Inflammatory macrophage (primary cell): ENCODE measurements at regions not wholly inside any gene's neighbourhood (a gene's known extent, or its start where the extent isn't known, plus 50 kb on each side); places are given as distances from the start of the nearest gene placed in this dataset.
A peak's percentile ranks its signal among the peaks of the same experiment; 100 is the strongest.

Experiments used
- DNase-seq, 2 donors: peaks; one replicate each; pipeline ENCODE4 v3.0.0-alpha.2; 2020 to 2022

DNA sequence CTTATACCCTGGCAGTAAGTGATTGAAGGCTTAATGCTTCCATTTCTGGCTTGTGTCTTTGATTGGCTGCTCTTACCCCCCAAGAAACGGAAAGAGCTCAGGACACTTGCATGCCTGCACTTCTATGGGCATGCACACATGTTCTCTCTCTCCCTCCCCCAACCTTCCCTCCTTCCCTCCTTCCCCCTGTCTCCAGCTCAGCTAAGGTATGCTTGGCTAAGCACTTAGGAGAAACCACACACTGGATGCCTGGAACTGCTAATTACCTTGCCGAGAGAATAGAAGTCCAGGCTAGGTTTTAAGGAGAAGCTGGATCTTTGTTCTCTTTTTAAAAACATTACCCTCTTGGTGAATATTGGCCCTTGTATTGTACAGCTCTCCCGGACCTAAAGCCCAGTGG, 1072.8 kb upstream of the TMEM132C start:
- DNase-seq = no peak

DNA sequence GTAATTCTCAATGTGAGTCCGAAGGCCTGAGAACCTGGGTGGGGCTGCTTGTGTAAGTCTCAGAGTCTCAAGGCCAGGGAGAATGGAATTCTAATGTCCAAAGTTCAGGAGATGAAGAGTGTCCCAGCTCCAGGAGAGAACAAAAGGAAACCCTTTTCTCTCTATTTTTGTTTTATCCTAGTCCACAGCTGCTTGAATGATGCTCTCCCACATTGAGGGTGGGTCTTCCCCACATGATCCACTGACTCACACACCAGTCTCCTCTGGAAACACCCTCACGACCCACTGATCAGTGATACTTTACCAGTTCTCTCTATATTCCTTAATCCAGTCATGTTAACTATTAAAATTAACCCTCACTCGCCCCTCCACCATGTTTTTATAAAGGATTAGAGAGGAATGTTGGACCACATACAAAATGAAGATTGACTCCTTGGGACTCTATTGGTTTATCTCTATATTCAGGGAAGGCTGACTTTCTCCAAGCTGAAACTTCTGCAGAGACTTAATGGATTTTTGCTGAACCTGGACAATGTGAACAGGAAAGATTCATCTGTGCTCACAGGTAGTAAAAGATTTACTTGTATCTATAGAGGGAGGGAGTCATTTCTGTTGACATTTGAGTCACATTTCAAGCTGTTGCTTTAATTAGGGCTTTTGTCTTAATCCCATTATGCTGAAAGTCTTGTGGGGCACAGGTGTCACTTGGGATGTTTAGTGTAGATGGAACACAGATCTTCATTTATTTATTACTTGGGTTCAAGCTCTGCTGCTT, 1061.0 kb upstream of the TMEM132C start:
- no peak for DNase-seq

DNA sequence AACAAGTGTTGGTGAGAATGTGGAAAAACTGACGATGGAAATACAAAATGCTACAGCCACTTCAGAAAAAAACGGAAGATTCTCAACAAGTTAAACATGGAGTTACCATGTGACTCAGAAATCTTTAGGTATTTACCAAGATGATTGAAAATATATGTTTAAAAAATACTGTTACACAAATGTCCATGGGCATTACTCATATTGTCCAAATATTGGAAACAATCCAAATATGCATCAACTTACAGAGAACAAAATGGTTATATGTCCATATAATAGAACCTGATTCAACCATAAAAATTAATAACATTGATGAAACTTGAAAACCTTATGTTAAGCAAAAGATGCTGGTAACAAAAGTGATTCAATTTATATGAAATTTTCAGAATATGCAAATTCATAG, 1057.7 kb upstream of the TMEM132C start:
- DNase-seq = no peak

DNA sequence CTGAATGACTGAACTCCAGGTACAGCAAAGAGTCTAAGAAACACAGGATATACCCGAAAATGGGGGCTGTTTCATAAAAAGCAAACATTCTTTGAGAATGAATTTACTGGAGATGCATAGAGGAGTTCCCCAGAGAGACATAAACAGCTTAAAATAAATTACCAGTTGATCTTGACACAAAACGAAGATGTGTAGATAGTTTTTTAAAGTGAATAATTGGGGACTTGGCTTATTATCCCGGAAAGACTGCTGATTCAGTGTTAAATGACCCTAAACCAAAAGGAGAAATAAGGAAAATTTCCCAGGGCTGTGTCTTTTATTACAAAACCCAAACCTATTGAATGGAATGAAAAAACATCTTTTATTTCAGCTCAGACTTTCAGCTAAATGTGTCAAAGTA, 1052.8 kb upstream of the TMEM132C start:
- DNase-seq = no peak

DNA sequence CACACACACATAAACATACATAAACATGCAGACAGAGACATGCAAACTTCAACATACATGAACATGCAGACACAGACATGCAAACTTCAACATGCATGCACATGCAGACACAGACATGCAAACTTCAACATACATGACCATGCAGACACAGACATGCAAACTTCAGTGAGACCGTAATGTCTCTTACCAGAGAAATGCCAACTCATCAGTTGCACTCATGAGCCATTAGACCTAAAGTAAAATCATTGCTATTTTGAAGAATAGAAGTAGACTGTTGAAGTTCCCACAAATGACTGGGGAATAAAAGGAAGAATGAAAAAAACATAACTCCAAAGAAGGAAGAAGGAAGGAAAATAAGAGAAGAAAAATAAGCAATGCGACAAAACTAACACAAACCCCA, 1044.0 kb upstream of the TMEM132C start:
- DNase-seq = no peak

- no peak for DNase-seq
Measured at GRCh38 chr12:127223731-127224130, 1043.2 kb upstream of the TMEM132C start.

GRCh38 chr12:127230843-127231260, 1036.1 kb upstream of the TMEM132C start:
- DNase-seq = peak; percentile 56 to 65

DNA sequence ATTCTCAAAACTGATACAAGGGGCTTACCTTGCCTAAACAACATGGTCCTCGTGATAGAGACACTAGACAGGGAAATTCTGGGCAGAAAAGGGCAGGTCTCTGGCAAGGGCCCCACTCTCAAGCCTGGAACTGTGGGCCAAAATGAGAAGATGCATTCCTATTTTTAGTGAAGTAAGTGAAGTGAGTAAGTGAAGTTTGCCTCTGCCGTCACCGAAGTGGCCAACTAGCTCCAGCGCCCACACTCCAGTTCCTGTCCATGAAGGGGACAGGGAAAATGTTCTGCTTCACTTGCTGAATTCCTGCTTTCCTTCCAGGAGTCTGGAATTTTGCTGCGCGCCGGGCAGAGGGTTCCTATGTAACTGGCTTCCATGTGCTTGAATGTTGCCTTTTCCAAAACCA, 1035.6 kb upstream of the TMEM132C start:
- DNase-seq = peak in 1 of 2 donors; percentile 16

DNA sequence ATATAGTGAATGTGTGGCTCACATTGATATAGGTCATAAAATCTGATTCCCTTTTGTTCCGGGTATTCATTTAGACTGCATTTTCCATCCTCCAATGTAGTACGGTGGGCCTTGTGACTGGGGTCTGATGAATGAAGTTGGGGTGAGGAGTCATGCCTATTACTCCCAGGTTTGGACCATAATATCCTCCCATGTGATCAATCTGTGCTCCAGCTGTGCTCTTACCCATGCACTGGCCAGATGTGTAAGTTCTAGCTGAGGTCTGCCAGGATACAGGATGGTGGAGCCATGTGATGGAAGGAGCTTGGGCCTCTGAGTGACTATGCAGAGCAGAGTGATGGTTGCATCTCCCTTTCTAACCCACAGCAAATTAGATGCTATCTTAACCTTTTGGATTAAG, 1034.0 kb upstream of the TMEM132C start:
- no peak for DNase-seq

DNA sequence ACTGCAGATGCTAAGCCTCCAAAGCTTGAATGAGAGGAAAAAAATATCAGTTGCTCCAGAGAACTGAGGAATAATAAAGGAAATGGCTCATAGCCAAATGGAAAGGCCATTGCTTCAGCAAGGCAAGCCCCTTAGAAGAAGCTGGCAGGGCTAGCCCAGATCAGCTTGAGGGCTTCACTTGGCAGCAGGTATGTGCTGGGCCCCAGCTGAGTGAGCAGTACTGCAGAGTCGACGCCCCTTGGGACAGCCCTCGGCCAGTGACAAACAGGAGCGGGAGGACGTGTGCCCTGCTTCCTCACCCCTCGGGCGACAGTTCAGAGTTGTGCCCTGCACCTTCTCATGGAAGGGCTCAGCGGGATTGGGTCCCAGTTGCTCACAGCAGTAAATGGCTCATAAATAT, 1031.2 kb upstream of the TMEM132C start:
- no peak for DNase-seq

DNA sequence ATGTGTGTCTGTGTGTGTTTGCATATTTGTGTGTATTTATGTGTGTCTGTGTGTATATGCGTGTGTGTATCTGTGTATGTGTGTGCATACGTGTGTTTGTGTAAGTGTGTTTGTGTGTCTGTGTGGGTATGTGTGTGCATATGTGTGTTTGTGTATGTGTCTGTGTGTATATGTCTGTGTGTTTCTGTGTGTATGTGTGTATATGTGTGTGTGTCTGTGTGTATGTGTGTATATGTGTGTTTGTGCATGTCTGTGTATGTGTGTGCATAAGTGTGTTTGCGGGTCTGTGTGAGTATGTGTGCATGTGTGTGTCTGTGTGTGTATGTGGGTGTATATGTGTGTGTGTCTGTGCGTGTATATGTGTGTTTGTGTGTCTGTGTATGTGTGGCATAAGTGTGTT, 1030.5 kb upstream of the TMEM132C start:
- no peak for DNase-seq

DNA sequence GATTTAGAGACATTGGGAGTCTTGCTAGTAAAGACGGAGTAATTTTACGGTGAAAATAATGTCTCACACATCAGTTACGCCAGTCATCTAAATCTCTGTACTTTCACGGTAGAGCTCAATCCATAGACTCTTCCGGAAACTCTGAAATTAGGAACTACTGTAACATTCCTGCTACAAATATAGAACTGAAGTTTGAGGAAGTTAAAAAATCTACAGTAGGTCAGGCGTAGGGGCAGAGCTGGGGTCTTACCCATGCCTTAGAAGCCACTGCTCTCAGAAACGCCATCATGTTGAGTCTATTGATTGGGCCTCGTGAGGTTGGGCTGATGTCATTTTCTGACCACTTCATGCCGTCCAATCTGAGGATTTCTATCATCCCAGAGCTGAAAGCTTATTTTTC, 1029.8 kb upstream of the TMEM132C start:
- peak; percentile 45 to 58 for DNase-seq

DNA sequence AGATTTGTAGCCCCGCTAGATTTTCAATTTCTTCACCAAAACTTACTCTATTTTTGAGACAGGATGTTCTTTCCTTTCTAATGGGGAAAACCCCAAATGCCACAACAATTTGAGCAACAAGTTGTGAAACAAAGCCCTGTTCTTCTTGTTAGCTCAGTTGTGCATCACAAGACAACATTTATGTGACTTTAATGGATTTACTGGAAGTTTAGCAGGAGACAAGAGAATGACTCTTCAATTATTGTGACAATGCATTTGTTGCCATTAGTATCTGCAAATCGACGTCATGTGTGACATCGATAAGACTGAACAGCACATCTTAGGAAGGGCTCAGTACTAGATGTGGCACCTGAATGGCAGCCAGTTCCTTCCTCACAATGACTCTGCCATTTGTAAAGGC, 1028.9 kb upstream of the TMEM132C start:
- peak; percentile 65 to 78 for DNase-seq

GRCh38 chr12:127239781-127240180, 1027.2 kb upstream of the TMEM132C start:
- DNase-seq = no peak

DNA sequence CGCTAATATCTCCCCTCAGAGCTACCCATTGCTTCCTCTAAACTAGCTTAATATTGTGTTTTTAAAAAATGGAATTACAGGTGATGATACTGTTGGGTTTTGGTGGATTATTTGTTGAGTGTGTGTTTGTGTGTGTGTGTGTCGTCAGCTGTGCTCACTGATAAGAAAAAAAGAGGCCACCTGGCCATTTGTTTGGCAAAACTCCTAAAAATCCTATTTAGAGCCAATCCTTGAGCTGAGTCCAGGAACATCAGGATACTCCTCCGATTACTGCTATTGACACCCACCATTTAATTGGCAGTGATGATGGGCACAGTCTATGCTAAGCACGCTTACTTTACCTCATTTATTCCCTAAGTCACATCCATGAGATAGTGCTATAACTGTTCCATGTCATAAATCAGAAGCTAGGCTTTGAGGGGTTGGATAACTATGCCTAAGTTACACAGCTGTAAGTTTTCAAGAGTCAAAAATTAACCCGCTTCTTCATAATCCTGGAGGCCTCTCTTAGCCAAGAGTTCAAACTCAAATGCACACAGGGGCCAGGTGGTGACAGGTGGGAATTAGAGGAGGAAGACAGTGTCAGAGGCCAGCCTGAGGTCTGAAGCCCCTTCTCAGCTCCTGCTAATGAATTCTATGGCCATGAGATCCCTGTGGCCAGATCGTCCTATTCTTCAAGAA, 1026.6 kb upstream of the TMEM132C start:
- no peak for DNase-seq

DNA sequence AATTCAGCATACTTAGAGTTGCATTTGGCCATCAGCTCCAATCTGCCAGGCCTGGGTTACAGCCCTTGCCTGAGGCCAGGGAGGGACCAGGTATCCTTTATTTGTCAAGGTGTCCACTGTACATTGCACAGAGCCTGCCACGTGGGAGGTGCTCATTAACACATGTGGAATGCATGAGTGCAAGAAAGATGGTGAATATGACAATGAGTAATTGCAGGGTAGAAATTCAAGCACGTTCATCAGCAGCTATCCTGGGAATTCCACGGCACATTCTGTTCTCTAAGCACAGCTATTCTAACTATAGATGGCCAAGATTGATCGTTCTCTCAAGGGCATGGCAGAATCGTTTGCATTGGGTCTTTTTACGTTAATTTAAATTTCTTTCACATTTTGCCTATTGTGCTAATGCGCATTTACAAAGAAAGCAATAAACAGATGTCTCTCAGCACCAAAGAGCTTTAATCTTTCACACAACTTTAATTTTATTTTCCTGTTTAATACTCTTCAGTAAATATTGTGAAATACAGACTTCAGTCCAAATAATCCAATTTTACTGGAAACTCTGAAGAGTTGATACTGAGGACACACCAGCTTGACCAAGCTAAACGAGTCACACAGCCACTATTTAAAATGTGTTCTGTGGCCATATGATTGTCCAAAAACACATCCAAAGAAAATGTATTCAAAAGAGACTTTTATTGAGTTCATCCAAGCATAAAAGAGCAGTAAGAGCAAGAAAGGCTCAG, 1025.7 kb upstream of the TMEM132C start:
- DNase-seq = no peak

GRCh38 chr12:127245009-127245408, 1022.0 kb upstream of the TMEM132C start:
- no peak for DNase-seq

- DNase-seq = no peak
Measured at GRCh38 chr12:127245437-127245836, 1021.5 kb upstream of the TMEM132C start.

- no peak for DNase-seq
Measured at GRCh38 chr12:127247937-127248336, 1019.0 kb upstream of the TMEM132C start.

- no peak for DNase-seq
Measured at GRCh38 chr12:127249428-127249827, 1017.5 kb upstream of the TMEM132C start.

DNA sequence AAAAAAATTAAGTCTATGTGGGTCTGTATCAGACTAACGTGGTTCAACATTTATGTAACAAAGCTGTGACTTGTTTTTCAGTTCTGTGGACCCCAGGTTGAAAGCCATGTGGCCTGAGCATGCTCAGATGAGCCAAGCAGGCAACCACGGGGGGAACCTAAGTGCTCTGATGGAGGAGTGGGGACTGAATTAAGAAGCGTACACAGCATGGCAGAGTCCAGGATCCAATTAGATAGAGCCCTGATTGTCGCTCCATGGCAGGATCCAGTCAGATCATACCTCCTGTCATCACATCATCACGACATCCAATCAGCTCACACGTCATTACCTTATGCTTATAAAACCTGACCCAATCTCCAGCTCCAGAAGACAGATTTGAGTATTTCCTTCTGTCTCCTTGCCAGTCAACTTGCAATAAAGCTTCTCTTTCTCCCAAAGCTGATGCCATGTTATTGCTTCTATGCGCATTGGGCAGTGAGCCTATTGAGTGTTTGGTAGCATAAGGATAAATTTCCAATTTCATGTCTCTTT, 1013.1 kb upstream of the TMEM132C start:
- no peak for DNase-seq

DNA sequence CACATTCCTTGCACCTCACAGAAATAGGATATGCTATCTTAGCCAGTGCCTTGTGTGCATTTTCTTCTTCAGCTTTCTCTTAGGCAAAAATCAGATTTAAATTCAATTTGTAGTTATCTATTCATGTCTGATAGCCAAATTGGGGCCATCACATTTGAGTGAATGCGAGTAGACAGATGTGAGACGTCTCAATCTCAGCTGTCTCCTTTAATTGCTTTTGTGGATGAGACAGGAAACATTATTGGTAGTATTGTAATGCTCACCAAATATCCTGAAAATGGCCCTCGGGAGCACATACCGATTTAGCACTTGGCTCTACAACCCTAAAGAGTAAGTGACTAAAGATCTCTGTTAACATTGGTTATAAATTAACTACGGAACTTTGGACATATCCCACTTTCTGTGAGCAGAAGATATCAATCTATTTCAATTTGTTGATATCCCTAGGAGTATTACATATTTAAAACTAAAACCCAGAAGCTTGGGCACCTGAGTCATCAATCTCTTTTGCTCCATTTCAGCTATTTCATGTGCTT, 1012.5 kb upstream of the TMEM132C start:
- DNase-seq = no peak

- DNase-seq = no peak
Measured at GRCh38 chr12:127257366-127257935, 1009.5 kb upstream of the TMEM132C start.
